ENCODE measurements at regions not wholly inside any gene's neighbourhood (a gene's known extent, or its start where the extent isn't known, plus 50 kb on each side); places are given as distances from the start of the nearest gene placed in this dataset.

- peak; percentile 25 for DNase-seq (ENCODE audit: low read depth, low spot score)
- H3K4me3 ChIP-seq (ENCODE audit: low read depth, low read length) = no peak overlapping the region
- in situ Hi-C loops (cut with HindIII; ENCODE audit: low sequenced_read_pairs) = no loop called here
- TF ChIP-seq CTCF (IDR thresholded peaks at IDR 0.05; ENCODE audit: low read depth, low read length) = no peak
Measured at GRCh38 chr15:38145651-38146111, 107.0 kb upstream of the SPRED1 start.

- no peak for TF ChIP-seq CTCF (IDR thresholded peaks at IDR 0.05; ENCODE audit: low read depth, low read length)
- in situ Hi-C loops (cut with HindIII; ENCODE audit: low sequenced_read_pairs) = no loop called here
- DNase-seq (ENCODE audit: low read depth, low spot score) = no peak
- no peak overlapping the region for H3K4me3 ChIP-seq (ENCODE audit: low read depth, low read length)
Measured at GRCh38 chr15:38147246-38147645, 105.4 kb upstream of the SPRED1 start.

- no peak overlapping the region for H3K4me3 ChIP-seq (ENCODE audit: low read depth, low read length)
- no peak for TF ChIP-seq CTCF (IDR thresholded peaks at IDR 0.05; ENCODE audit: low read depth, low read length)
- in situ Hi-C loops (cut with HindIII; ENCODE audit: low sequenced_read_pairs) = no loop called here
- DNase-seq (ENCODE audit: low read depth, low spot score) = no peak
Measured at GRCh38 chr15:38148471-38148870, 104.2 kb upstream of the SPRED1 start.

- DNase-seq (ENCODE audit: low read depth, low spot score) = peak; percentile 34
- no peak for TF ChIP-seq CTCF (IDR thresholded peaks at IDR 0.05; ENCODE audit: low read depth, low read length)
Measured at GRCh38 chr15:38149315-38149714, 103.3 kb upstream of the SPRED1 start.

GRCh38 chr15:38150148-38150547, 102.5 kb upstream of the SPRED1 start:
- no peak for DNase-seq (ENCODE audit: low read depth, low spot score)
- no peak overlapping the region for H3K4me3 ChIP-seq (ENCODE audit: low read depth, low read length)
- in situ Hi-C loops (cut with HindIII; ENCODE audit: low sequenced_read_pairs) = no loop called here
- TF ChIP-seq CTCF (IDR thresholded peaks at IDR 0.05; ENCODE audit: low read depth, low read length) = no peak

More at GRCh38 chr15:38149315-38149714, 103.3 kb upstream of the SPRED1 start:
- in situ Hi-C loops (cut with HindIII; ENCODE audit: low sequenced_read_pairs) = no loop called here
- H3K4me3 ChIP-seq (ENCODE audit: low read depth, low read length) = no peak overlapping the region

GRCh38 chr15:38150794-38151193, 101.8 kb upstream of the SPRED1 start:
- no peak for TF ChIP-seq CTCF (IDR thresholded peaks at IDR 0.05; ENCODE audit: low read depth, low read length)
- in situ Hi-C loops (cut with HindIII; ENCODE audit: low sequenced_read_pairs) = no loop called here
- no peak for DNase-seq (ENCODE audit: low read depth, low spot score)
- no peak overlapping the region for H3K4me3 ChIP-seq (ENCODE audit: low read depth, low read length)

- no peak for TF ChIP-seq CTCF (IDR thresholded peaks at IDR 0.05; ENCODE audit: low read depth, low read length)
- no peak for DNase-seq (ENCODE audit: low read depth, low spot score)
- in situ Hi-C loops (cut with HindIII; ENCODE audit: low sequenced_read_pairs) = no loop called here
- H3K4me3 ChIP-seq (ENCODE audit: low read depth, low read length) = no peak overlapping the region
Measured at GRCh38 chr15:38153781-38154180, 98.9 kb upstream of the SPRED1 start.

Measured in astrocyte of the spinal cord (primary cell).